Left colon (tissue), 2 donors: ENCODE measurements at regions not wholly inside any gene's neighbourhood (a gene's known extent, or its start where the extent isn't known, plus 50 kb on each side); places are given as distances from the start of the nearest gene placed in this dataset.
"Not testable (repeated sequence)": the region's sequence is repeated elsewhere in the genome, so short reads cannot be mapped to it uniquely, and the experiment has no call there.

ENCODE experiments used
- ATAC-seq: fragments of 200-7000 bp; cut with Tn5 transposase; one replicate; pipeline ENCODE4 v1.9.1; 2020; ENCODE audit warnings: mild to moderate bottlenecking, moderate library complexity
- DNase-seq, 2 donors: peaks; one replicate each; pipeline ENCODE4 v3.0.0-alpha.2; 2020
- intact Hi-C, 2 donors: fragments of 100-400 bp; cut with DNase I in 1 of 2; cut with micrococcal nuclease in 1 of 2; formaldehyde crosslinking; loops; one replicate each; pipeline versions ENCODE4 v1.11.2 to v1.14.0; 2022; cut with DNase I, micrococcal nuclease
- donor health status: DM: no; HTN: no; CAD: no.
- donor health status: DM: yes; HTN: yes; CAD: no.

DNA sequence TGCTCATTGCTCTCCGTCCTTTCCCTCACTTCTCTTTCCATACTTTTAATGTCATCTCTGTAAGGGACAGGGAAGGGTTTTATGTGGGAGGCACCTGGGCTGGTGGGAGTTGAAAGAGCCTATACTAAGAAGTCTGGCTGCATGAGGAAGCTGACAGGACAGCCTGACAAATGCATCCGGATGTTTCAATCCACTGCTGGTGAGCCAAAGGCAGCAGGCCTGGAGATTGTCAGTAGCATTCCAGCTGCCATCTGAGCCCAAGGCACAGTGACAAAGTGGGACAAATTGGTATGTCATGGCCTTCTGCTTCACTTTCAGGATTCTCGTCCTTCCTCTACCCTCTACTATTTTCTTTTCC is 218.4 kb downstream of the STK31 start:
- ATAC-seq: no peak
- intact Hi-C loops: no loop called here

DNA sequence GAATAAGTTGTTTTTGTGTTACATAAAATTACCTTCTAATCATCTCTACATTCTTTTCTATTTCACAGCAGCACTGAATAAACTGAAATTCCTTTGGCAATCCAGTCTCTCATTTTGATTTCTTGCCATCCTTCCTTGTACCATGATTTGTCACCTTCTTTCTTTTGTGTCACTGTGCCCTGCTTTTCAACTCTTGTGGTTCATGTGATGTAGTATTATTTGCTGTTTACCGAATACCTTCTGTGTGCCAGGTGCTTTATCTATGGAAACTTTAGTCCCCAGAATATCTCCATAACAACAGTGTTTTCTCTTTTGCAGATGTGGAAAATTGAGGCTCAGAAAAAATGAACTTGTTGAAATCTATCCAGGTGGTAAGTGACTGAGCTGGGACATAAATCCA is 220.3 kb downstream of the STK31 start:
- DNase-seq (no peak), ATAC-seq (no peak)
- intact Hi-C loops: no loop called here

More for the DNA sequence above, 218.4 kb downstream of the STK31 start:
- DNase-seq: no peak

DNA sequence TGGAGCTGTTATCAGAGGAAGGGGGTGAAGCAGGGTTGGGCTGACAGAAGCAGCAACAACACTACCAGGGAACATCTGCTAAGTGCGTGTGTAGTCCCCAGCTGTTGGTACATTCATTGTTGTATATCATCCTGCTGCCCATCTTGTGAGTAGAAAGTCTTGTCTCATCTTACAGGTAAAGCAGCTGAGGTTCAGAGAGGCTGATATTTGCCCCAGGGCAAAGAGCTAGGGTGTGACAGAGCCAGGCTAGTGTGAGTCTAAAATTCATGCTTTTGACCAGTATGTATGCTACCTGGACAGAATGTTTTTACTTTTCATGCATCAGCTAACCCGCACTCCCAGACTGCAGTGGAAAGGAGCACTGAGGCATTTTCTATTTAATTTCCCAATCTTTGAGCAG is 221.6 kb downstream of the STK31 start:
- no peak for DNase-seq
- ATAC-seq: no peak
- intact Hi-C loops: no loop called here

DNA sequence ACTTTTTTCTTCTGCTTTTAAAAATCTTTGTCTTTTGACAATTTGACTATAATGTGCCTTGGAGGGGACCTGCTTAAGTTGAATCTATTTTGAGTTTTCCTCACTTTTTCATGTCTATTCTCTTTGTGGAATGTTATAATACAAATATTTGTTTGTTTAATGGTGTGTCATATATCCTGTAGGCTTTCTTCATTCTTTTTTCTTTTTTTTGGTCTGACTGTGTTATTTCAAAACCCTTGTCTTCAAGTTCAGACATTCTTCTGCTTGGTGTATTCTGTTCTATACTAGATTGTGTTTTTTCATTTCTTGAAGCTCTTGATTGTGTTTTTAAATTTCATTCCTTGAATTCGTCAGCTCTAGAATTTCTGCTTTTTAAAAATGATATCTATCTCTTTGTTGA is 228.2 kb downstream of the STK31 start:
- intact Hi-C loops: no loop called here
- DNase-seq: no peak
- ATAC-seq: no peak

DNA sequence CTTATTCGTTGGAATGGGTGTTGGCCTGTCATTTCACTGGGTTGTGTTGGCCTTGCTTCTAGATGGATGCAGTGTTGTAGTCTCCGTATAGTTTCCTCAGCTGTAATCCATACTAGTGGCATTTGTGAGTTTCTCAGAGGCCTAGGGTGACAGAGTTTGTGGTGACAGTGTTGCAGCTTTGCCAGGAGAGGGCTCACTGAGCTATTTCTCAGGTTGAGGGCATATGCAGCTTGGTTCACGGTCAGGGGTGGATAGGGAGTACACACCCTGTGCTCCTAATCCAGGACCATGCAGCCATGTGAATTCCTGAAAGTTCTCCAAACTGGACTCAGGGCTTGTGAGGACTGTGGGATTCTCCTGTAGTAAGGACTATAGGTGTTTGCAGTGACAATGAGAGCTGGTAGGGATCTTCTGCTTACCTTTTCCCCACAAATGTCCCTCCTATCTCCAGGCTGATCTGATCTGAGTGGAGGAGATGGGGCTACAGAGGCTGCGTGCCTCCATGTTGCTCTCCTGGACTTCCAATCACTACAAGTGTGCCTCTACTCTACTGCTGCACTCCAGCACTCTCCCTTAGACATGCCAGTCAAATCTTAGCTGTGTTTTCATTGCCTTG is 229.0 kb downstream of the STK31 start:
- ATAC-seq (peak; percentile 94), DNase-seq (peak; percentile 14 to 27)
- intact Hi-C loops: no loop called here

DNA sequence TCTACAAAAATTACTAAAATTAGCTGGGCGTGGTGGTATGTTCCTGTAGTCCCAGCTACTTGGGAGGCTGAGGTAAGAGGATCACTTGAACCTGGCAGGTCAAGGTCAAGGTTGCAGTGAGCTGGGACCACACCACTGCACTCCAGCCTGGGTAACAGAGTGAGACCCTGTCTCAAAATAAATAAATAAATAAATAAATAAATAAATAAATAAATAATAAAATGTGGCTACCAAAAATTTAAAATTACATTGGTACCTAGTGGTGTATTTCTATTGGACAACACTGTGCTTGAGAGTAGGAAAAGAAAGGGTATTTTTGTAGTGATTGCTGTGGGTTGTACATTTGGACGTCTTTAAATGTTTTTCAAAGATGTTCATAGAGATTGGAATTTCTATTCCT is 229.7 kb downstream of the STK31 start:
- ATAC-seq, DNase-seq, intact Hi-C loops: not testable (repeated sequence)

DNA sequence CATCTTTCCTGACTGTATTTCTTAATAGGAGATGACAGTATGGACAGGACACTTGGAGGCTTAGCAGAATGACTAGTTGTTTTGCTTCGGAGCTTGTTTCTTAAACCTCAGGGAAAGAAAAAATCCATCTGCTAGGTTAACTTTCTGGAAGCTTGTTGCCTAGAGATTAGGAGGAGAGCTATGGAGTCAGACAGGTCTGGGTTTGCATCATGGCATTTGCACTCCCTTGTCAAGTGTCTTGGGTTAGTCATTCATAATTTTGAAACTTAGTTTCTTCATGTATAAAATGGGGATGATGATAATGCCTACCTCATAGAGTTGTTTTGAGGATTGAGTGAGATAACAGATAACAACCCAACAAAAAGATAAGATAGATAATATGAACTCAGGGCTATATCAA is 231.5 kb downstream of the STK31 start:
- DNase-seq (no peak), ATAC-seq (no peak)
- intact Hi-C loops: no loop called here

DNA sequence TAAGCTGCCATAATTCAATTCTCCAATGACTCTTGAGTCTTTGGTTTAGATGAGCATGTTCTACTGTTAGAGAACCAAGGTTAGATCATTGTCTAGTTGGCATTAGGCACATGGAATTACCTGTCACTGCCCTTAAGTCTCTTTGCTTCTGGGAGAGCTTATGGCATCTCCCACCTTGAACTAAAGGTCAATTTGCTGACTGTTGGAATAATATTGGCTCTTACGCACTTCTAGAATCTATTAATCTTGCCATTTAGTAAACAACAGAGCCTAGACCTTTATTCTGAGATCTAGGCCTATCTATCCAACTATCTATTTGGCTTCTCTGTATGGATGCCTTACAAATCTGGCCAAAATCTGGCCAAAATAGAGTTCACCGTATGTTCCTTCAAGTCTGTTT is 232.0 kb downstream of the STK31 start:
- no peak for ATAC-seq
- intact Hi-C loops: no loop called here
- no peak for DNase-seq

DNA sequence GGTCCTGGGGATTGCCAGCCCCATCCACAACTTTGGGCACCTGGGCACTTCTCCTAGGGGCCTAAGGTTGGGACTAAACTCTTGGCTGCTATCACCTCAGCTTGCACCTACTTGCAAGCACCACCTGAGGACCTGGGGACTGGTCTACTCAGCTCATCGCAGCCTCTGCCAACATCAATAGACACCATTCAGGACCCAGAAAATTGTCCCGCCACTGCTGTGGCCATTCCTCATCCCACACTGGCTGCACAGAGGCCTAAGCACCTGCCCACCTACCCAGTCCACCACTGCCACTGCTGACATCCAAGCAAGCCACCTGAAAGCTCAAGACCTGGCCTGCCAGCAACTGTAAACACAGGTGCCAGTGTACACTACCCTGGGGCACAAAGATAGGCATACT is 234.1 kb downstream of the STK31 start:
- DNase-seq (no peak), ATAC-seq (no peak)
- intact Hi-C loops: no loop called here

DNA sequence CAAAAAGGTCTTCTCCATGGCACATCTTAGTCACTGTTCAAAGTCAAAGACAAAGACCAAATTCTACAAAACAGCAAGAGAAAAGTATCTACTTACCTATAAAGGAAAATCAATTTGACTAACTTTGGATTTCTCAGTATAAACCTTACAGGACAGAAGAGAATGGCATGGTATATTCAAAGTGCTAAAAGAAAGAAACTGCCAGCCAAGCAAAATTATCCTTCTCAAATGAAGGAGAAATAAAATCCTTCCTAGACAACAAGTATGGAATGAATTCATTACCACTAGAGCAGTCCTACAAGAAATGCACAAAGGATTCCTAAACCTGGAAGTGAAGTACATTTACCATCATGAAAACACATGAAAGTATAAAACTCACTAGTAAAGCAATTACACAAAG is 235.5 kb downstream of the STK31 start:
- DNase-seq: no peak
- ATAC-seq: no peak
- intact Hi-C loops: no loop called here

DNA sequence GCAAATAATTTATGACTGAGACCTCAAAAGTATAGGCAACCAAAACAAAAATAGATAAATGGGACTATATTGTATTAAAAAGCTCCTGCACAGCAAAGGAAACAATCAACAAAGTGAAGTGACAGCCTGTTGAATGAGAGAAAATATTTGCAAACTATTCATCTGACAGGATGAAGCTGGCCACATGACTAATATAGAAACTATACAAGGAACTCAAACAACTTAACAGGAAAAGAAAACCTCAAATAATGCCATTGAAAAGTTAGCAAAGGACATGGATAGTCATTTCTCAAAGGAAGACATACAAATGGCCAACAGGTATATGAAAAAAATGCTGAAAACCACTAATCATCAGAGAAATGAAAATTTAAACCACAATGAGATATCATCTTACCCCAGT is 245.1 kb downstream of the STK31 start:
- ATAC-seq: no peak
- intact Hi-C loops: no loop called here
- no peak for DNase-seq

DNA sequence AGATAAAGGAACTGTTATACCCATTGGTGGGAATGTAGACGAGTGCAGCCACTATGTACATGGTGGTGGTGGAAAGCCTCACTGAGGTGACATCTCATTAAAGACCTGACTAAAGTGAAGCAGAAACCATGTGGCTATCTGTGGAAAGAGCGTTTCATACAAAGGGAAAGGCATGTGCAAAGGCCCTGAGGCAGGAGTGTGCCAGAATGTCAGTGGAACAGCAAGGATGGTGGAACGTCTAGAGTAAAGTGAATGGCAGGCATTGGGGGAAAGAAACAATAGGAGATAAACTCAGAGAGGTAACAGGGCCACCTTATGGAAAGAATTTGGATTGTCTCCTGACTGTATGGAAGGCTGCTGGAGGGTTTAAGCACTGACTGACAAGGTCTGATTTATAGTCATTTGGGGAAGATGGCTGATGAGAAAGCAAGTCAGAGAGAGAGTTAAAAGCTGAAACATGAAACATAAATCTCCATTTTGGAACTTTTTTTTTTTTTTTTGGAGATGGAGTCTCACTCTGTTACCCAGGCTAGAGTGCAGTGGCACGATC is 245.7 kb downstream of the STK31 start:
- DNase-seq (no peak), ATAC-seq (no peak)
- intact Hi-C loops: no loop called here

DNA sequence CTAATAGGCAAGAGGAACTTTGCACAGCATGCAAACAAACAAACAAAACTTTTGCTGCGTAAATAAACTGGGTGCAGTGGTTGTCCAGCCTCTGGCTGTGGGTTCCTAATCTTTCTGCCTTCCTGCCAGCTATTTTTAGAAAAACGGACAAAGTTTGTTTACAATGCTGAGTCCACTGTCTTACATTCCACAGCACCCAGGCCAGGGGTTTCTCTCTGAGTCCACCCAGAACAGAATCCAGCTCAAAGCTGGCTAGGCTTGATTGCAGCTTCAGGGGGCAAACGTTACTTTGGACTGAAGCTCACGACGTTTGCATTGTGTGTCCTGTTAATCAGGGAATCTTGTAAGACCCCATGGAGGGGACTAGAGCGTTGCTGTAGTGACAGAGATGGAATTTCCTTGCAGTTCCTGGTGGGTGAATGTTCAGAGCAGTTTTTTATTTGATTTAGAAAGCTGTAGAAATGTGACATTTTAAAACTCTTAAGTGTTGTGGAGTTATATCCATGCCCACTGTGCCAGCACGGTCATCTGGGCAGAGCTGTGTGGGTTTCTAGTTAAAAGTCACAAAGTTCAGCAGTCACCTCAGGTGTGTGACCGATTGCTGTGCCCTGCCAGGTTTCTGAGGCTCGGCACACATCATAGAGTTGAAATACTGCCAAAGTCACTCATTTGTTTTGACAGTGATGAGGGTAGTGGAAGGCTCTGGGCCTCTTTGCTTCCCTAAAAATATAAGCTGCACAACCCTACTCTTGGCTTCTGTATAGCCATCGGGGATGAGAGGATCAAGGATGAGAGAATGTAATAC is 247.0 kb downstream of the STK31 start:
- ATAC-seq: no peak
- intact Hi-C loops: no loop called here
- no peak for DNase-seq

DNA sequence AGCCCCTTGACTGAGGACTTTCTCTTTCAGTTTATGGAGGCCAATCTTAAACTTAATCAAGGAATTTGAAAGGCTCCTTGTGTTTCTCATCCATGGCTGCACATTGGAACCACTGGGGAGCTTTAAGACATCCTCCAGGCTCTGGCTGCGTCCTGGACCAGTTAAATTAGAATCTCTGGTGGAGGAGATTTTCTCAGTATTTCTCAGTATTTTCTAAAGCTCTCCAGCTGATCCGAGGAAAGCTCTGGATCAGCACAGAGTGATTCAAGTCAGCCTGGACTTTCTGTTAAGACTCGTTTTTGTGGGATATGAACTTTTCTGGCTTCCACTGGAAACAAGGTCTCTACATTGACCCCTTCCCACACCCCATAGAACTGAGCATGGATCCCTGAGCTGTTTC is 249.8 kb downstream of the STK31 start:
- DNase-seq (no peak), ATAC-seq (no peak)
- intact Hi-C loops: no loop called here

DNA sequence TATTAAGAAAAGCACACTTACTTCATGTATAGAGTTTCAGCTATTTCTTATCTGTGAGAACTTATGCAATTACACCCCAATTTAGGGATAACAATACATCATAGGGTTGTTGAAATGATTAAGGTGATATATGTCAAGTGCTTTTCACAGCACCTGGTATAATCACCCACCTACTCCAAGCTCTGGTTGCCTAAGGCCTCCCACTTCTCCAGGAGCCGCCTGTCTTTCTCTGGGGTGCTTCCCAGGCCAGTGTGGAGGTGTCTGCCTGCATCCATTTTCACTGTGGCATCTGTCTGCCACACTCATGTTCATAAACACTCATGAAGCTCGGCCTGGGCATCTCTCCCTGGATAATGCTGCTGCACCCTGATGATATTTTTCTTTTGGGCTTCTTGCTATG is 250.3 kb downstream of the STK31 start:
- no peak for ATAC-seq
- intact Hi-C loops: no loop called here
- DNase-seq: no peak

DNA sequence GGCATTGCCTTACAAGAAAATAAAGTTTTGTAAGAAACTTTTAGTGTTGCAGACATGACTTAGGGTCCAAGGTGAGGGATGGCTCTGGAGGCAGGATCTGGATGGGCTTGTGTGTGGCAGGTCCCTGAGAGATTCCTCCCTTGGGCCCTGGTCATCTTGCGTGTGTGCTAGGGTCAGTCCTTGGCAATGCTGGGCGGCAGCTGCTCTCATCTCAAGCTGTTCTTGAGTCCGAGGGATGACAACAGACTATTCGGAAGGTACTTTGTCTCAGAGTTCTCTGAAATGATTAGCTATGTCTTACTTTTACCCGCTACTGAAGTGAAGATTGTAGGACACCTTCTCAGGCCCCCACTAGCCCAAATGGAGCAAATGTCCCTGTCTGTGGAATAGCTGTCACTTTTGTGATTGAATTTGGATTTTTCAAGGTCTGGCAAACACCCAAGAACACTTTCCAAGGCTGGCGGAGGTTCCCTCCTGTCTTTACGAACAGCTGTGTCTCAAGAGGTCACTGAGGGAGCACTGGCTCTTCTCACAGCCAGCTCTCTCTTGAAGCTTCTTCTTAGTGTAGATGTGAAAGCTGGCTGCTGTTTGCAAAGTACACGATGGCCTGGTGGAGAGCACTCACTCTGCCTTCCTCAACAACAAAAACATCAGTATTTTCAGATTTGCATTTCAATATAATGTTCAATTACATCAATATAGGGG is 253.6 kb downstream of the STK31 start:
- intact Hi-C loops: no loop called here
- no peak for DNase-seq
- ATAC-seq: no peak

DNA sequence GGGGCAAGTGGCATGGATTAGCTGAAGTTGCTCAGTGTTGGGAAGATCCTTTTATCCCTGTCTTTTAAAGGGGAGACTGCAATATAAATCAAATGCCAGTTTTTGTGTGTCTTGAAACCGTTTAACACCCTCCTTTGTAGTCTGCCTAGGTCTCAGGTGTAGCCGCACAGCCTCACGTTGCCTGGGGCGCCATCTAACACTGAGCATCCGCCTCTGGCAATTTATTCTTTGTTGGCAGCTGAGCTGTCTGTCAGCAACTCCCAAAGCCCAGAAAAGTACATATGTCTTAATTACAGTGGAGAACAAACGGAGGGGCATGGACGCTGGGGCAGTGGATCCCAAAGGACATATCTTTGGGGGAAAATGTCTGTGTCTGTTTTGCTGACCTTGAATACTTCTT is 254.7 kb downstream of the STK31 start:
- intact Hi-C loops: no loop called here
- ATAC-seq (no peak), DNase-seq (no peak)

DNA sequence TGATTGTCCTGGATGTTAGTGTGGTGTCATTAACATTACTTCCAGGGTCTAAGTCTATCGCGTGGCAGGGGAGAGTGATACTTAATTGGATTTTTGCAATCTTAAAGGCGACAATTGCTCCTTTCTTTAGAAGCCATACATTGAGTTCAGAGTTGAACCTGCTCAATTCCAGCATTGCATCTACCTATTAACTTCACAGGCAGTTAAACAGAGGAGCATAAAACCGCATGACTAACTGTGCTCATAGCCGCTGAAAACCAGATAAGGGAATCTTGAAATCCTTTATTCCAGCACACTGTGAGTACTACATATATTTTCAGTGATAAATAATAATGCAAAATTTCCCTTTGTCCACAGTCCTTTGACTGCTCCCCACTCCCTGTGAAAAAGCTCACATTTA is 255.3 kb downstream of the STK31 start:
- DNase-seq: no peak
- ATAC-seq: no peak
- intact Hi-C loops: no loop called here

DNA sequence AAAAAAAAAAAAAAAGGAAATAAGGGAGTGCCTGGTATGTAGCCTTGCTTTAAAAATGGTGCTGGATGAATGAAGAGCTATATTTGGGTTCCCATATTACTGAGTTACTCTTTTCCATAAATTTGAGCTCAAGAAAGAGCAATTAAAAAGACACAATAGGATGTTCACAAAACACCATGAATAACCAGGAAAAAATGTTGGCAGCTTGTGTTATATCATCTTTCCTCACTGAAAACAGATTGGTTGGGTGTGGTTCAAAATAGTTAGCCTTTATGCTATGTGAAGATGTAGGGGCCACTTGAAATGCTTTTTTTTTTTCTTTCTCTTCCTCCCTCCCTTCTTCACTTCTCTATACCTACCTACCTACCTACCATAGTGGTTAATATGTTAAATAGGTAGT is 256.9 kb downstream of the STK31 start:
- DNase-seq (no peak), ATAC-seq (no peak)
- intact Hi-C loops: no loop called here

DNA sequence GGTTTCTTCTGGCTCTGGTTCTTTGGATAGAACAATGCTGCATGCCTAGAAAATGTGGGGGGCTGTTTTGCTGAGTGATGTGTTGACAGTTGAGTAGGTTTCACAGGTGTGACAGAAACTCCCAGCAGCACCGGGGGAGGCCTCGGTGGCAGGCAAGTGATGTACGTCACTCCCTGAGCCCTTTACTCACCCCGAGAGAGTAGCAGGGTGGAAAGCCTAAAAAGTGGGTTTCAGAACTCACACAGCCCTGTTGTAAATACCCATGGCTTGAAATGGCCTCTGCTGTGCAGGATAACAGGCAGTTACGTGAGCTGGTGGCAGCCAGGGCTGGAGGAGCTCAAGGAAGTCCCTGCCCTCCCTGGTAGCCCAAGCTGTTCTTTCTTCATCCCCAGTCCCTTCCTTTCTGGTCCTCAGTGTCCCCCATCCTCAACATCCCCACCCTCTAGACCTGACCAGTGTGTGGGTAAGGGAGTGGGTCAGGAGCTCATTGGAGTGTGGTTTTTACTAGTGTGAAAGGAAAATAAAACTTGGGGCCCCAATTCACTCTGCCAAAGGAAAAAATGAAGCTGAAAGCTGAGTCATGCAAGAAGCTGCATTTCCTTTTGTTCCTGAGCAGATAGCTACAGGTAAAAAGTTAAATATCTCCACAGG is 258.1 kb downstream of the STK31 start:
- no peak for ATAC-seq
- intact Hi-C loops: no loop called here
- no peak for DNase-seq
